ENCODE measurements at regions not wholly inside any gene's neighbourhood (a gene's known extent, or its start where the extent isn't known, plus 50 kb on each side); places are given as distances from the start of the nearest gene placed in this dataset.

DNA sequence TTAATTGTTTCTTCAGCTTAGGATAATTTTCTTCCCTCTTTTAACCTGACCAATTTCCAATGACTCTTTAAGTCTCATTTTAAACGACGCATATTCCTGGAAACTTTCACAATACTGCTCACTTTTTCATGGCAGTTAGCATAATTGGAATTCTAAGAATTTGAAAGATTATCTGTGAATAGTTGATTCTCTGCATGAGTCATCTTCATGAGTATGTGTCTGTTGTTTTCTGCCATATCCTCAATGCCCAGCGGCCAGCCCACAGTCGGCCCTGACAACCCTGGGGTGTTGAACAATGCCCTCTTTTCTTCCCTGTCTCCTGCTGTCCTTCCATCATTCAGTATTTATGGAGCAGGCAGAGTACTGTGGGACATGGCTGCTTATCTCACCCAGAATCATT lies 554.2 kb downstream of the CDH26 start:
- DNase-seq (ENCODE audit: low read depth in 1 of 2, low spot score in 1 of 2) = no peak
- no peak for TF ChIP-seq GABPA (IDR thresholded peaks at IDR 0.05; ENCODE audit: low read depth)
- TF ChIP-seq SPI1 (IDR thresholded peaks at IDR 0.05; ENCODE audit: borderline replicate concordance, low read depth) = no peak
- no peak for TF ChIP-seq REST (IDR thresholded peaks at IDR 0.05; ENCODE audit: insufficient replicate concordance, low read depth)
- no peak for TF ChIP-seq POLR2AphosphoS5 (IDR thresholded peaks at IDR 0.05; ENCODE audit: low read depth)
- no peak for TF ChIP-seq CTCF (IDR thresholded peaks at IDR 0.05; ENCODE audit: insufficient read depth, low read length)
- Histone ChIP-seq H3K27me3 (ENCODE audit: insufficient read depth, poor library complexity, severe bottlenecking) (peaks cover 14% of the 10 kb centered on the region), H3K4me3 (replicated peaks; ENCODE audit: insufficient read depth, low read length) (no peak overlapping the region), H3K27ac (replicated peaks) (no peak overlapping the region)

- DNase-seq (ENCODE audit: low read depth in 1 of 2, low spot score in 1 of 2) = no peak
- Histone ChIP-seq H3K27me3 (ENCODE audit: insufficient read depth, poor library complexity, severe bottlenecking) (peaks cover 21% of the 10 kb centered on the region), H3K27ac (replicated peaks) (no peak overlapping the region), H3K4me3 (replicated peaks; ENCODE audit: insufficient read depth, low read length) (no peak overlapping the region)
- no peak for TF ChIP-seq CTCF (IDR thresholded peaks at IDR 0.05; ENCODE audit: insufficient read depth, low read length)
- no peak for TF ChIP-seq GABPA (IDR thresholded peaks at IDR 0.05; ENCODE audit: low read depth)
- TF ChIP-seq SPI1 (IDR thresholded peaks at IDR 0.05; ENCODE audit: borderline replicate concordance, low read depth) = no peak
- TF ChIP-seq POLR2AphosphoS5 (IDR thresholded peaks at IDR 0.05; ENCODE audit: low read depth) = no peak
- no peak for TF ChIP-seq REST (IDR thresholded peaks at IDR 0.05; ENCODE audit: insufficient replicate concordance, low read depth)
These were observed 554.9 kb downstream of the CDH26 start for GRCh38 chr20:60513141-60513540.

DNA sequence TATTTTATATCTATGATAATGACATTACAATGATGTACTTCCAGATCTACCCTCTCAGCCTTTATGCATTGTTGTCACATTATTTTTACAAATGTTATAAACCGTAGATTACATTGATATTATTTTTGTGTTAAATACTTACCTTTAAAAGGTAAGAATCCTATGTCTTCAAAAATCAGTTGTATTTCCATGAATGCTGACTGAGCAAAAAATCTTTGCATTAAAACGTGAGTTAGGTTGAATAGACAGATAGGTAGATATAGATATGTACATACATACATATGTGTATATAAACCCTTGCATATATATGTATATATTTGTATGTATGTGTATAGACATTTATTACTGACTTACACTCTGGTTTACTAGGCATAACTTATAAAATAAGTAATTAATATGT lies 558.2 kb downstream of the CDH26 start:
- H3K4me3 ChIP-seq (replicated peaks; ENCODE audit: insufficient read depth, low read length) = no peak overlapping the region
- no peak for TF ChIP-seq REST (IDR thresholded peaks at IDR 0.05; ENCODE audit: insufficient replicate concordance, low read depth)
- no peak for TF ChIP-seq GABPA (IDR thresholded peaks at IDR 0.05; ENCODE audit: low read depth)
- TF ChIP-seq SPI1 (IDR thresholded peaks at IDR 0.05; ENCODE audit: borderline replicate concordance, low read depth) = no peak
- TF ChIP-seq CTCF (IDR thresholded peaks at IDR 0.05; ENCODE audit: insufficient read depth, low read length) = no peak
- no peak for TF ChIP-seq POLR2AphosphoS5 (IDR thresholded peaks at IDR 0.05; ENCODE audit: low read depth)
- H3K27me3 ChIP-seq (ENCODE audit: insufficient read depth, poor library complexity, severe bottlenecking) = peaks cover 7% of the 10 kb centered on the region
- no peak overlapping the region for H3K27ac ChIP-seq (replicated peaks)
- DNase-seq (ENCODE audit: low read depth in 1 of 2, low spot score in 1 of 2) = no peak

Data from HL-60 (cell line).